Glomerular endothelial cell (primary cell): ENCODE measurements at regions not wholly inside any gene's neighbourhood (a gene's known extent, or its start where the extent isn't known, plus 50 kb on each side); places are given as distances from the start of the nearest gene placed in this dataset.

Experiments
- DNase-seq: peaks from one replicate; pipeline ENCODE4 v3.0.0-alpha.2; 2011; ENCODE audit warnings: low read depth, low spot score; ENCODE audit errors: extremely low read depth

- no peak for DNase-seq
Observed at GRCh38 chr2:59713577-59713976, 839.9 kb downstream of the BCL11A start.

GRCh38 chr2:59711121-59711520, 842.3 kb downstream of the BCL11A start:
- no peak for DNase-seq

- DNase-seq, result no peak
Observed at GRCh38 chr2:59706729-59707128, 846.7 kb downstream of the BCL11A start.

GRCh38 chr2:59703796-59704195, 849.7 kb downstream of the BCL11A start:
- no peak for DNase-seq

- DNase-seq, result no peak
Observed at GRCh38 chr2:59702026-59702425, 851.4 kb downstream of the BCL11A start.

- DNase-seq, result no peak
Observed at GRCh38 chr2:59701271-59701994, 852.0 kb downstream of the BCL11A start.

GRCh38 chr2:59694176-59694575, 859.3 kb downstream of the BCL11A start:
- no peak for DNase-seq

- DNase-seq, result no peak
Observed at GRCh38 chr2:59693231-59693959, 860.1 kb downstream of the BCL11A start.

GRCh38 chr2:59691518-59692190, 861.8 kb downstream of the BCL11A start:
- DNase-seq, result no peak

GRCh38 chr2:59690849-59691248, 862.6 kb downstream of the BCL11A start:
- DNase-seq, result no peak

GRCh38 chr2:59684771-59685166, 868.7 kb downstream of the BCL11A start:
- DNase-seq, result no peak

- DNase-seq, result no peak
Observed at GRCh38 chr2:59684116-59684770, 869.2 kb downstream of the BCL11A start.

GRCh38 chr2:59680863-59681262, 872.6 kb downstream of the BCL11A start:
- DNase-seq, result no peak

GRCh38 chr2:59677158-59677557, 876.3 kb downstream of the BCL11A start:
- no peak for DNase-seq

GRCh38 chr2:59674100-59674499, 879.4 kb downstream of the BCL11A start:
- DNase-seq, result no peak

GRCh38 chr2:59665021-59665420, 888.4 kb downstream of the BCL11A start:
- DNase-seq, result no peak

- DNase-seq, result no peak
Observed at GRCh38 chr2:59662127-59662861, 891.2 kb downstream of the BCL11A start.

GRCh38 chr2:59660262-59660661, 893.2 kb downstream of the BCL11A start:
- DNase-seq, result no peak

GRCh38 chr2:59658906-59659635, 894.4 kb downstream of the BCL11A start:
- DNase-seq, result no peak

- no peak for DNase-seq
Observed at GRCh38 chr2:59655809-59656208, 897.6 kb downstream of the BCL11A start.
